K562 (cell line): ENCODE measurements at regions not wholly inside any gene's neighbourhood (a gene's known extent, or its start where the extent isn't known, plus 50 kb on each side); places are given as distances from the start of the nearest gene placed in this dataset.

Experiments used
- ATAC-seq: fragments of 200-7000 bp; cut with Tn5 transposase; 3 replicates; pipeline ENCODE4 v1.9.1; 2020; ENCODE audit warnings: moderate library complexity
- BruUV-seq: library from RNA; stranded (reverse); fragments of 400-500 nt; replicated peaks from 2 replicates; lab custom pipeline; 2021; lab: Mats Ljungman, UMichigan
- CTCF ChIA-PET: fragments of 300-600 bp; formaldehyde crosslinking; extraction: SDS; loops from one replicate; lab custom pipeline; 2021; ENCODE audit warnings: low intra/inter-chr PET ratio; lab: Yijun Ruan, JAX
- POLR2A ChIA-PET: fragments of 300-600, 350-650 bp; sonication (Branson Sonifier 250); formaldehyde crosslinking; extraction: SDS; loops from one replicate; lab custom pipeline; 2021; ENCODE audit warnings: antibody characterized with exemption, inconsistent platforms; lab: Yijun Ruan, JAX
- DNase-seq, 4 experiments: peaks; one replicate each; pipeline versions ENCODE4 v3.0.0 to v3.0.0-alpha.2; 2011 to 2018; ENCODE audit warnings: low spot score in 3 of 4, mixed read lengths in 3 of 4; ENCODE audit errors: extremely low read depth in 1 of 4
- FAIRE-seq: peaks from 2 replicates; lab custom pipeline; 2011; peaks lifted over from hg19 to GRCh38; lab: Jason Lieb, UNC
- H2AFZ ChIP-seq: 2 replicates; pipeline ENCODE4 v1.6.0; 2011; ENCODE audit warnings: low read depth, low read length, control low read depth, inconsistent platforms
- H3K27ac ChIP-seq: fragments of 200-600 bp; 3 replicates; pipeline ENCODE4 v1.8.0; 2011; ENCODE audit warnings: low read depth, mild to moderate bottlenecking, control low read depth, inconsistent platforms, low read length, moderate library complexity, mixed read lengths; ENCODE audit errors: extremely low read depth
- H3K27me3 ChIP-seq, 2 experiments: fragments of 300-600 bp in 1 of 2; 2 replicates in 1 of 2; 3 replicates in 1 of 2; pipeline versions ENCODE4 v1.6.0 to v1.8.0; 2011; ENCODE audit warnings: inconsistent platforms in 2 of 2, low read length in 2 of 2, mild to moderate bottlenecking in 1 of 2, mixed read lengths in 1 of 2, moderate library complexity in 1 of 2; ENCODE audit not compliant: control insufficient read depth in 2 of 2, insufficient read depth in 2 of 2
- H3K36me3 ChIP-seq: fragments of 300-600 bp; 3 replicates; pipeline ENCODE4 v1.8.0; 2011; ENCODE audit warnings: mild to moderate bottlenecking, low read length, inconsistent platforms; ENCODE audit not compliant: control insufficient read depth, insufficient read depth
- H3K4me1 ChIP-seq, 2 experiments: fragments of 200-600 bp in 1 of 2; replicated peaks in 1 of 2; 2 replicates in 1 of 2; 3 replicates in 1 of 2; pipeline versions ENCODE4 v1.5.1 to v1.8.0; 2011; ENCODE audit warnings: inconsistent platforms in 2 of 2, low read length in 2 of 2, mild to moderate bottlenecking in 1 of 2, mixed read lengths in 1 of 2, moderate library complexity in 1 of 2; ENCODE audit not compliant: control insufficient read depth in 2 of 2, insufficient read depth in 2 of 2
- H3K4me2 ChIP-seq: 2 replicates; pipeline ENCODE4 v1.6.1; 2011; ENCODE audit warnings: low read length, control low read depth, inconsistent platforms, mixed read lengths; ENCODE audit not compliant: insufficient read depth
- H3K4me3 ChIP-seq: fragments of 200-600 bp; sonication (generic), shearing (Covaris generic); 2 replicates; pipeline ENCODE4 v1.5.1; 2016; ENCODE audit warnings: control low read depth, inconsistent platforms
- H3K79me2 ChIP-seq: fragments of 200-600 bp; 3 replicates; pipeline ENCODE4 v1.8.0; 2011; ENCODE audit warnings: low read length, inconsistent platforms; ENCODE audit not compliant: control insufficient read depth, insufficient read depth
- H3K9ac ChIP-seq, 2 experiments: 2 replicates each; pipeline versions ENCODE4 v1.6.0 to v1.6.1; 2011; ENCODE audit warnings: low read depth in 2 of 2, low read length in 2 of 2, control low read depth in 1 of 2, inconsistent platforms in 1 of 2, mild to moderate bottlenecking in 1 of 2, mixed read lengths in 1 of 2; ENCODE audit not compliant: insufficient read depth in 1 of 2
- H3K9me1 ChIP-seq: one replicate; pipeline ENCODE4 v1.6.0; 2011; ENCODE audit warnings: inconsistent platforms, mild to moderate bottlenecking, low read length, moderate library complexity; ENCODE audit not compliant: control insufficient read depth, insufficient read depth
- H3K9me3 ChIP-seq: replicated peaks from 2 replicates; pipeline ENCODE4 v1.5.1; 2011; ENCODE audit warnings: low read depth, low read length, inconsistent platforms; ENCODE audit not compliant: control insufficient read depth, insufficient read depth
- H4K20me1 ChIP-seq: replicated peaks from 2 replicates; pipeline ENCODE4 v1.6.1; 2011; ENCODE audit warnings: low read length, inconsistent platforms, mixed read lengths; ENCODE audit not compliant: control insufficient read depth, insufficient read depth
- ARID3A ChIP-seq: IDR thresholded peaks from 2 replicates; pipeline ENCODE4 v1.6.1; 2012; ENCODE audit warnings: low read depth, low read length, improper control_type of control experiment, borderline replicate concordance
- CBX2 ChIP-seq: fragments of 200-600 bp; sonication (generic); IDR thresholded peaks from one replicate; pipeline ENCODE4 v1.6.1; 2012; ENCODE audit warnings: mild to moderate bottlenecking, low read length, inconsistent platforms; ENCODE audit not compliant: insufficient read depth, poor library complexity, severe bottlenecking
- CXXC5 ChIP-seq: fragments of 250-450 bp; sonication (Bioruptor Pico); IDR thresholded peaks from 2 replicates; pipeline ENCODE4 v1.8.0; 2022; ENCODE audit warnings: inconsistent platforms, mild to moderate bottlenecking, moderate library complexity
- EP400 ChIP-seq: fragments of 450-650 bp; IDR thresholded peaks from 2 replicates; pipeline ENCODE4 v1.6.1; 2017; ENCODE audit warnings: antibody characterized with exemption, mild to moderate bottlenecking, moderate library complexity
- FOXK2 ChIP-seq, 2 experiments: fragments of 450-650 bp; IDR thresholded peaks in 1 of 2; conservative IDR thresholded peaks in 1 of 2; 2 replicates each; pipeline ENCODE4 v1.6.1; 2016; ENCODE audit warnings: low read depth in 2 of 2, mild to moderate bottlenecking in 1 of 2
- GTF2E2 ChIP-seq: fragments of 200-800 bp; sonication (Bioruptor generic); IDR thresholded peaks from 2 replicates; pipeline ENCODE4 v1.6.1; 2016; ENCODE audit warnings: missing genetic modification characterization, missing compliant biosample characterization
- HLTF ChIP-seq: fragments of 450-650 bp; IDR thresholded peaks from 2 replicates; pipeline ENCODE4 v1.6.1; 2016
- HMGXB4 ChIP-seq: sonication (generic); formaldehyde crosslinking; IDR thresholded peaks from 2 replicates; pipeline ENCODE4 v1.8.1; 2023; ENCODE audit warnings: mild to moderate bottlenecking, missing genetic modification reagents
- KDM1A ChIP-seq, 2 experiments: fragments of 450-650 bp; IDR thresholded peaks; 2 replicates each; pipeline ENCODE4 v1.6.1; 2016; ENCODE audit warnings: mild to moderate bottlenecking in 2 of 2
- NFATC3 ChIP-seq: fragments of 450-650 bp; IDR thresholded peaks from 2 replicates; pipeline ENCODE4 v1.6.1; 2017; ENCODE audit warnings: mild to moderate bottlenecking
- PBX2 ChIP-seq, 2 experiments: IDR thresholded peaks in 1 of 2; conservative IDR thresholded peaks in 1 of 2; 2 replicates each; pipeline ENCODE4 v1.6.1; 2016; ENCODE audit warnings: low read depth in 2 of 2, mild to moderate bottlenecking in 1 of 2, missing compliant biosample characterization in 1 of 2, missing genetic modification characterization in 1 of 2, moderate library complexity in 1 of 2
- SRSF9 ChIP-seq: fragments of 200-400 bp; formaldehyde crosslinking; IDR thresholded peaks from 2 replicates; pipeline ENCODE4 v1.6.1; 2017; ENCODE audit warnings: low read depth, low read length, borderline replicate concordance
- ZFX ChIP-seq: sonication (generic); formaldehyde crosslinking; IDR thresholded peaks from 2 replicates; pipeline ENCODE4 v1.8.0; 2022; ENCODE audit warnings: mild to moderate bottlenecking, missing genetic modification reagents, moderate library complexity
- WGBS: fragments of 100-300 bp; shearing (Covaris generic); methylation state at CpG from one replicate; pipeline ENCODE4 v1.1.6; 2016; ENCODE audit warnings: low coverage, mixed read lengths; ENCODE audit not compliant: insufficient coverage; ENCODE audit errors: missing lambda C conversion rate; 5-methylcytosine and 5-hydroxymethylcytosine counted together
- in situ Hi-C: fragments of 300-500 bp; cut with MboI; formaldehyde crosslinking; loops from 4 replicates; pipeline ENCODE4 v1.15.0; 2018; ENCODE audit warnings: inconsistent platforms, mixed read lengths
- intact Hi-C: fragments of 100-400 bp; cut with micrococcal nuclease; formaldehyde crosslinking; loops from 2 replicates; pipeline ENCODE4 v1.14.2; 2022

GRCh38 chr3:155010416-155010815, 69.7 kb upstream of the MME start:
- Histone ChIP-seq H3K4me3 (no peak overlapping the region), H3K27me3 (no peaks in the 10 kb centered on the region), H3K4me2 (no peak overlapping the region), H3K36me3 (no peaks in the 10 kb centered on the region), H3K9me1 (no peaks in the 10 kb centered on the region), H4K20me1 (no peaks in the 10 kb centered on the region), H3K4me1 (peaks cover 0 to 13% of the 10 kb centered on the region in 2 experiments; a peak in 3 of 5 replicates), H2AFZ (peak overlapping the region; percentile 59), H3K79me2 (no peaks in the 10 kb centered on the region), H3K27ac (no peak overlapping the region), H3K9ac (no peak overlapping the region), H3K9me3 (no peaks in the 10 kb centered on the region)
- TF ChIP-seq HMGXB4 (CRISPR knock-in tag) = no peak
- no peak for TF ChIP-seq ZFX (CRISPR knock-in tag)
- TF ChIP-seq PBX2 (CRISPR knock-in tag; IDR thresholded peaks at IDR 0.05; ENCODE audit: low read depth) = no peak
- TF ChIP-seq PBX2 (tag; conservative IDR thresholded peaks at IDR 0.05; ENCODE audit: low read depth) = no peak
- TF ChIP-seq EP400 = no peak
- no peak for TF ChIP-seq ARID3A
- TF ChIP-seq CBX2 = no peak
- TF ChIP-seq FOXK2 (conservative IDR thresholded peaks at IDR 0.05 in 1 of 2, IDR thresholded peaks at IDR 0.05 in 1 of 2; ENCODE audit: low read depth in 2 of 2) = no peak
- no peak for TF ChIP-seq CXXC5 (CRISPR knock-in tag)
- TF ChIP-seq HLTF = no peak
- TF ChIP-seq KDM1A (IDR thresholded peaks at IDR 0.05) = no peak
- TF ChIP-seq GTF2E2 (tag) = no peak
- no peak for TF ChIP-seq SRSF9
- TF ChIP-seq NFATC3 = no peak
- CTCF ChIA-PET = interaction anchor here (0.6 kb wide), 1 partner anchor 49 kb away, joined by 3 read pairs; no protein-coding TSS in a partner anchor
- 51% methylated on average over 3 of the region's 3 CpGs for WGBS
- in situ Hi-C loops (no loop called here), intact Hi-C loops (no loop called here)
- DNase-seq (no peak), FAIRE-seq (no peak), ATAC-seq (no peak)
- POLR2A ChIA-PET = interaction anchor here (0.6 to 0.8 kb wide), 3 partner anchors 14 to 316 kb away, joined by 3 to 4 read pairs (median 3); no protein-coding TSS in a partner anchor
- no TSS peak for BruUV-seq
